ENCODE measurements at regions not wholly inside any gene's neighbourhood (a gene's known extent, or its start where the extent isn't known, plus 50 kb on each side); places are given as distances from the start of the nearest gene placed in this dataset.

DNA sequence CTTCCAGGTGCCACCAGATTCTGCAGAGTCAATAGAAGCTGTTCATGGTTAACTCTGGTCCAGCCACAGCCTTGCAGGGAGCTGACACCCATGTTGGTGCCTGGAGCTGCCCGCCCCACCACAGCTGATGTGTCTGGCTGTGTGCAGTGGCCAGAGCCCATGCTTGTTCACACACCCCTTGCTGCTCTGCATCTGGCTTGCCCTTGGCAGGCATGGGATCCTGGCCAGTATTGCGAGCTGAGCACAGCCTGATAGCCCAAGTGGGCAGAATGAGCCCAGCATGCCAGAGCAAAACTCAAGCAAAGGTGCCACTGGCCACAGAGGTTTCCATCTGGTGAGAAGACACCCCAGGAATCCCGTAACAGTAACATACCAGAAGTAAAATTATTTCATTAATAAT, 843.6 kb downstream of the SORCS1 start (continued):
- TF ChIP-seq, protein P1, sequence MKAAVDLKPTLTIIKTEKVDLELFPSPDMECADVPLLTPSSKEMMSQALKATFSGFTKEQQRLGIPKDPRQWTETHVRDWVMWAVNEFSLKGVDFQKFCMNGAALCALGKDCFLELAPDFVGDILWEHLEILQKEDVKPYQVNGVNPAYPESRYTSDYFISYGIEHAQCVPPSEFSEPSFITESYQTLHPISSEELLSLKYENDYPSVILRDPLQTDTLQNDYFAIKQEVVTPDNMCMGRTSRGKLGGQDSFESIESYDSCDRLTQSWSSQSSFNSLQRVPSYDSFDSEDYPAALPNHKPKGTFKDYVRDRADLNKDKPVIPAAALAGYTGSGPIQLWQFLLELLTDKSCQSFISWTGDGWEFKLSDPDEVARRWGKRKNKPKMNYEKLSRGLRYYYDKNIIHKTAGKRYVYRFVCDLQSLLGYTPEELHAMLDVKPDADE (IDR thresholded peaks at IDR 0.05): no peak
- TF ChIP-seq CREB1 (CRISPR knock-in tag; IDR thresholded peaks at IDR 0.05; ENCODE audit: low read depth) (no peak), JUNB (IDR thresholded peaks at IDR 0.05; ENCODE audit: unreplicated experiment) (no peak), EZH2 (IDR thresholded peaks at IDR 0.05; ENCODE audit: low read depth, unreplicated experiment) (no peak)
- TF ChIP-seq, protein P2, sequence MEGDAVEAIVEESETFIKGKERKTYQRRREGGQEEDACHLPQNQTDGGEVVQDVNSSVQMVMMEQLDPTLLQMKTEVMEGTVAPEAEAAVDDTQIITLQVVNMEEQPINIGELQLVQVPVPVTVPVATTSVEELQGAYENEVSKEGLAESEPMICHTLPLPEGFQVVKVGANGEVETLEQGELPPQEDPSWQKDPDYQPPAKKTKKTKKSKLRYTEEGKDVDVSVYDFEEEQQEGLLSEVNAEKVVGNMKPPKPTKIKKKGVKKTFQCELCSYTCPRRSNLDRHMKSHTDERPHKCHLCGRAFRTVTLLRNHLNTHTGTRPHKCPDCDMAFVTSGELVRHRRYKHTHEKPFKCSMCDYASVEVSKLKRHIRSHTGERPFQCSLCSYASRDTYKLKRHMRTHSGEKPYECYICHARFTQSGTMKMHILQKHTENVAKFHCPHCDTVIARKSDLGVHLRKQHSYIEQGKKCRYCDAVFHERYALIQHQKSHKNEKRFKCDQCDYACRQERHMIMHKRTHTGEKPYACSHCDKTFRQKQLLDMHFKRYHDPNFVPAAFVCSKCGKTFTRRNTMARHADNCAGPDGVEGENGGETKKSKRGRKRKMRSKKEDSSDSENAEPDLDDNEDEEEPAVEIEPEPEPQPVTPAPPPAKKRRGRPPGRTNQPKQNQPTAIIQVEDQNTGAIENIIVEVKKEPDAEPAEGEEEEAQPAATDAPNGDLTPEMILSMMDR (conservative IDR thresholded peaks at IDR 0.05; ENCODE audit: low read depth in 2 of 2): no peak

DNA sequence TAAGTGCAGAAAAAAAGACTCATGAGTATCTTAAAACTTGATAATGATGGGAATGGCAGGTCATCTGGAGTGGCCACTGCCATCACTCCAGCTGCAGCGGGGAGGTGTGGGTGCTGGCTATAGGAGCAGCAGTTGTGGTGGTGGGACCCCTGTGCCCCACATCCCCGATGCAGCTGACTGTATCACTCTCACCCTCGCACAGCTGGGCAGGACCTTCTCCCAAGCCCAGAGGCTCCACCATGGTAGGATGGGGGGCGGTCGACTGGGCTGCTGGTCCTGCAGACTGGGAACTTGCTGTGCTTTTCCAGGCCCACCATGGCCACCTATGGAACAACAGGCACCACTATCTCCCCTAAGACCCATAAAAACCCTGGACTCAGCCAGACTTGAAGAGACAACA, 844.4 kb downstream of the SORCS1 start:
- no peak overlapping the region for H3K27ac Mint-ChIP-seq
- no peaks in the 10 kb centered on the region for H3K36me3 Mint-ChIP-seq (ENCODE audit: low read depth)
- H3K4me3 Mint-ChIP-seq: no peak overlapping the region
- TF ChIP-seq, protein P2 (conservative IDR thresholded peaks at IDR 0.05; ENCODE audit: low read depth in 2 of 2): no peak
- TF ChIP-seq JUNB (IDR thresholded peaks at IDR 0.05; ENCODE audit: unreplicated experiment): no peak
- TF ChIP-seq, protein P3, sequence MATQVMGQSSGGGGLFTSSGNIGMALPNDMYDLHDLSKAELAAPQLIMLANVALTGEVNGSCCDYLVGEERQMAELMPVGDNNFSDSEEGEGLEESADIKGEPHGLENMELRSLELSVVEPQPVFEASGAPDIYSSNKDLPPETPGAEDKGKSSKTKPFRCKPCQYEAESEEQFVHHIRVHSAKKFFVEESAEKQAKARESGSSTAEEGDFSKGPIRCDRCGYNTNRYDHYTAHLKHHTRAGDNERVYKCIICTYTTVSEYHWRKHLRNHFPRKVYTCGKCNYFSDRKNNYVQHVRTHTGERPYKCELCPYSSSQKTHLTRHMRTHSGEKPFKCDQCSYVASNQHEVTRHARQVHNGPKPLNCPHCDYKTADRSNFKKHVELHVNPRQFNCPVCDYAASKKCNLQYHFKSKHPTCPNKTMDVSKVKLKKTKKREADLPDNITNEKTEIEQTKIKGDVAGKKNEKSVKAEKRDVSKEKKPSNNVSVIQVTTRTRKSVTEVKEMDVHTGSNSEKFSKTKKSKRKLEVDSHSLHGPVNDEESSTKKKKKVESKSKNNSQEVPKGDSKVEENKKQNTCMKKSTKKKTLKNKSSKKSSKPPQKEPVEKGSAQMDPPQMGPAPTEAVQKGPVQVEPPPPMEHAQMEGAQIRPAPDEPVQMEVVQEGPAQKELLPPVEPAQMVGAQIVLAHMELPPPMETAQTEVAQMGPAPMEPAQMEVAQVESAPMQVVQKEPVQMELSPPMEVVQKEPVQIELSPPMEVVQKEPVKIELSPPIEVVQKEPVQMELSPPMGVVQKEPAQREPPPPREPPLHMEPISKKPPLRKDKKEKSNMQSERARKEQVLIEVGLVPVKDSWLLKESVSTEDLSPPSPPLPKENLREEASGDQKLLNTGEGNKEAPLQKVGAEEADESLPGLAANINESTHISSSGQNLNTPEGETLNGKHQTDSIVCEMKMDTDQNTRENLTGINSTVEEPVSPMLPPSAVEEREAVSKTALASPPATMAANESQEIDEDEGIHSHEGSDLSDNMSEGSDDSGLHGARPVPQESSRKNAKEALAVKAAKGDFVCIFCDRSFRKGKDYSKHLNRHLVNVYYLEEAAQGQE (IDR thresholded peaks at IDR 0.05; ENCODE audit: unreplicated experiment): no peak
- TF ChIP-seq, protein P4, sequence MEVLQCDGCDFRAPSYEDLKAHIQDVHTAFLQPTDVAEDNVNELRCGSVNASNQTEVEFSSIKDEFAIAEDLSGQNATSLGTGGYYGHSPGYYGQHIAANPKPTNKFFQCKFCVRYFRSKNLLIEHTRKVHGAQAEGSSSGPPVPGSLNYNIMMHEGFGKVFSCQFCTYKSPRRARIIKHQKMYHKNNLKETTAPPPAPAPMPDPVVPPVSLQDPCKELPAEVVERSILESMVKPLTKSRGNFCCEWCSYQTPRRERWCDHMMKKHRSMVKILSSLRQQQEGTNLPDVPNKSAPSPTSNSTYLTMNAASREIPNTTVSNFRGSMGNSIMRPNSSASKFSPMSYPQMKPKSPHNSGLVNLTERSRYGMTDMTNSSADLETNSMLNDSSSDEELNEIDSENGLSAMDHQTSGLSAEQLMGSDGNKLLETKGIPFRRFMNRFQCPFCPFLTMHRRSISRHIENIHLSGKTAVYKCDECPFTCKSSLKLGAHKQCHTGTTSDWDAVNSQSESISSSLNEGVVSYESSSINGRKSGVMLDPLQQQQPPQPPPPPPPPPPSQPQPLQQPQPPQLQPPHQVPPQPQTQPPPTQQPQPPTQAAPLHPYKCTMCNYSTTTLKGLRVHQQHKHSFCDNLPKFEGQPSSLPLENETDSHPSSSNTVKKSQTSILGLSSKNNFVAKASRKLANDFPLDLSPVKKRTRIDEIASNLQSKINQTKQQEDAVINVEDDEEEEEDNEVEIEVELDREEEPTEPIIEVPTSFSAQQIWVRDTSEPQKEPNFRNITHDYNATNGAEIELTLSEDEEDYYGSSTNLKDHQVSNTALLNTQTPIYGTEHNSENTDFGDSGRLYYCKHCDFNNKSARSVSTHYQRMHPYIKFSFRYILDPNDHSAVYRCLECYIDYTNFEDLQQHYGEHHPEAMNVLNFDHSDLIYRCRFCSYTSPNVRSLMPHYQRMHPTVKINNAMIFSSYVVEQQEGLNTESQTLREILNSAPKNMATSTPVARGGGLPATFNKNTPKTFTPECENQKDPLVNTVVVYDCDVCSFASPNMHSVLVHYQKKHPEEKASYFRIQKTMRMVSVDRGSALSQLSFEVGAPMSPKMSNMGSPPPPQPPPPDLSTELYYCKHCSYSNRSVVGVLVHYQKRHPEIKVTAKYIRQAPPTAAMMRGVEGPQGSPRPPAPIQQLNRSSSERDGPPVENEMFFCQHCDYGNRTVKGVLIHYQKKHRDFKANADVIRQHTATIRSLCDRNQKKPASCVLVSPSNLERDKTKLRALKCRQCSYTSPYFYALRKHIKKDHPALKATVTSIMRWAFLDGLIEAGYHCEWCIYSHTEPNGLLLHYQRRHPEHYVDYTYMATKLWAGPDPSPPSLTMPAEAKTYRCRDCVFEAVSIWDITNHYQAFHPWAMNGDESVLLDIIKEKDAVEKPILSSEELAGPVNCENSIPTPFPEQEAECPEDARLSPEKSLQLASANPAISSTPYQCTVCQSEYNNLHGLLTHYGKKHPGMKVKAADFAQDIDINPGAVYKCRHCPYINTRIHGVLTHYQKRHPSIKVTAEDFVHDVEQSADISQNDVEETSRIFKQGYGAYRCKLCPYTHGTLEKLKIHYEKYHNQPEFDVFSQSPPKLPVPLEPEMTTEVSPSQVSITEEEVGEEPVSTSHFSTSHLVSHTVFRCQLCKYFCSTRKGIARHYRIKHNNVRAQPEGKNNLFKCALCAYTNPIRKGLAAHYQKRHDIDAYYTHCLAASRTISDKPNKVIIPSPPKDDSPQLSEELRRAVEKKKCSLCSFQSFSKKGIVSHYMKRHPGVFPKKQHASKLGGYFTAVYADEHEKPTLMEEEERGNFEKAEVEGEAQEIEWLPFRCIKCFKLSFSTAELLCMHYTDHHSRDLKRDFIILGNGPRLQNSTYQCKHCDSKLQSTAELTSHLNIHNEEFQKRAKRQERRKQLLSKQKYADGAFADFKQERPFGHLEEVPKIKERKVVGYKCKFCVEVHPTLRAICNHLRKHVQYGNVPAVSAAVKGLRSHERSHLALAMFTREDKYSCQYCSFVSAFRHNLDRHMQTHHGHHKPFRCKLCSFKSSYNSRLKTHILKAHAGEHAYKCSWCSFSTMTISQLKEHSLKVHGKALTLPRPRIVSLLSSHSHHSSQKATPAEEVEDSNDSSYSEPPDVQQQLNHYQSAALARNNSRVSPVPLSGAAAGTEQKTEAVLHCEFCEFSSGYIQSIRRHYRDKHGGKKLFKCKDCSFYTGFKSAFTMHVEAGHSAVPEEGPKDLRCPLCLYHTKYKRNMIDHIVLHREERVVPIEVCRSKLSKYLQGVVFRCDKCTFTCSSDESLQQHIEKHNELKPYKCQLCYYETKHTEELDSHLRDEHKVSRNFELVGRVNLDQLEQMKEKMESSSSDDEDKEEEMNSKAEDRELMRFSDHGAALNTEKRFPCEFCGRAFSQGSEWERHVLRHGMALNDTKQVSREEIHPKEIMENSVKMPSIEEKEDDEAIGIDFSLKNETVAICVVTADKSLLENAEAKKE (CRISPR knock-in tag; IDR thresholded peaks at IDR 0.05): no peak
- no peak for TF ChIP-seq ZNF114 (CRISPR knock-in tag; IDR thresholded peaks at IDR 0.05)
- TF ChIP-seq ZNF331 (CRISPR knock-in tag; IDR thresholded peaks at IDR 0.05; ENCODE audit: low read depth): no peak

More for the DNA sequence above, 844.4 kb downstream of the SORCS1 start:
- H3F3A ChIP-seq (replicated peaks; ENCODE audit: low read depth): no peaks in the 10 kb centered on the region
- no peak overlapping the region for H3K4me3 ChIP-seq
- peaks cover 11% of the 10 kb centered on the region; the same call in 2 of the 3 replicates for H3K9me3 Mint-ChIP-seq
- H3K4me1 ChIP-seq (ENCODE audit: insufficient read depth): no peaks in the 10 kb centered on the region
- no peaks in the 10 kb centered on the region for H4K20me1 ChIP-seq (replicated peaks; ENCODE audit: insufficient read depth)
- DNase-seq (ENCODE audit: low spot score) (no peak), ATAC-seq (no peak)
- H3K79me2 ChIP-seq (replicated peaks; ENCODE audit: insufficient read depth): no peaks in the 10 kb centered on the region
- H3K27ac ChIP-seq (ENCODE audit: low read depth): no peak overlapping the region
- no peaks in the 10 kb centered on the region for H3K27me3 ChIP-seq (ENCODE audit: insufficient read depth)
- no peaks in the 10 kb centered on the region for H3K36me3 ChIP-seq (ENCODE audit: insufficient read depth)
- H3K27me3 Mint-ChIP-seq (ENCODE audit: insufficient read depth, low read depth, poor library complexity): no peaks in the 10 kb centered on the region
- H2AFZ ChIP-seq: no peak overlapping the region
- H3K4me1 Mint-ChIP-seq: no peaks in the 10 kb centered on the region; the same call in 2 of the 3 replicates
- no peaks in the 10 kb centered on the region for H3K9me2 ChIP-seq (ENCODE audit: insufficient read depth)
- H3K4me2 ChIP-seq: no peak overlapping the region

Measured in GM23338 (cell line).